Small intestine (tissue), 7 donors: ENCODE measurements at regions not wholly inside any gene's neighbourhood (a gene's known extent, or its start where the extent isn't known, plus 50 kb on each side); places are given as distances from the start of the nearest gene placed in this dataset.
"Not testable (repeated sequence)": the region's sequence is repeated elsewhere in the genome, so short reads cannot be mapped to it uniquely, and the experiment has no call there.

ENCODE experiments used
- DNase-seq, 2 donors: peaks; one replicate each; pipeline versions ENCODE4 v3.0.0 to v3.0.0-alpha.2; 2013
- FAIRE-seq: peaks from 2 replicates; lab custom pipeline; 2012; peaks lifted over from hg19 to GRCh38; lab: Jason Lieb, UNC
- H3K27ac ChIP-seq, 3 donors: one replicate each; pipeline ENCODE4 v1.5.1; 2013; ENCODE audit warnings: low read length in 2 of 3, mild to moderate bottlenecking in 2 of 3, control low read depth in 1 of 3, inconsistent platforms in 1 of 3, low read depth in 1 of 3, moderate library complexity in 1 of 3
- H3K27me3 ChIP-seq, 3 donors: one replicate each; pipeline ENCODE4 v1.6.1; 2013; ENCODE audit warnings: low read length in 3 of 3, inconsistent platforms in 1 of 3; ENCODE audit not compliant: control insufficient read depth in 3 of 3, insufficient read depth in 3 of 3
- H3K36me3 ChIP-seq, 3 donors: one replicate each; pipeline ENCODE4 v1.6.1; 2013; ENCODE audit warnings: low read length in 3 of 3, inconsistent platforms in 1 of 3, low read depth in 1 of 3, mild to moderate bottlenecking in 1 of 3, moderate library complexity in 1 of 3; ENCODE audit not compliant: control insufficient read depth in 3 of 3, insufficient read depth in 2 of 3
- H3K4me1 ChIP-seq, 3 donors: one replicate each; pipeline ENCODE4 v1.6.1; 2013; ENCODE audit warnings: low read length in 2 of 3, inconsistent platforms in 1 of 3, low read depth in 1 of 3, mild to moderate bottlenecking in 1 of 3, moderate library complexity in 1 of 3; ENCODE audit not compliant: control insufficient read depth in 3 of 3, insufficient read depth in 2 of 3
- H3K4me3 ChIP-seq, 3 donors: one replicate each; pipeline ENCODE4 v1.5.1; 2013; ENCODE audit warnings: low read length in 3 of 3, control low read depth in 1 of 3, inconsistent platforms in 1 of 3, low read depth in 1 of 3, mild to moderate bottlenecking in 1 of 3, moderate library complexity in 1 of 3
- H3K9me3 ChIP-seq, 2 donors: one replicate each; pipeline ENCODE4 v1.6.1; 2013; ENCODE audit warnings: low read depth in 1 of 2, low read length in 1 of 2; ENCODE audit not compliant: control insufficient read depth in 2 of 2, insufficient read depth in 1 of 2
- WGBS, 3 donors: extraction: QIAGEN DNeasy Blood & Tissue Kit; methylation state at CpG; one replicate each; pipeline ENCODE4 v1.1.7; 2013; 5-methylcytosine and 5-hydroxymethylcytosine counted together
- donor health status: healthy with polysubstance abuse.
- donor health status: control.
- donor health status: control.
- donor health status: Bipolar disorder and iron deficiency.
- donor health status: healthy.

GRCh38 chr3:98695796-98696195, 67.3 kb upstream of the ST3GAL6 start:
- Histone ChIP-seq H3K36me3 (no peaks in the 10 kb centered on the region), H3K4me3 (no peak overlapping the region), H3K9me3 (no peaks in the 10 kb centered on the region), H3K4me1 (no peaks in the 10 kb centered on the region), H3K27me3 (no peaks in the 10 kb centered on the region), H3K27ac (no peak overlapping the region)
- DNase-seq, result no peak
- FAIRE-seq, result no peak

- WGBS, 3 donors, result 56 to 75% (median 70%) methylated on average over 3 of the region's 3 CpGs
Measured at GRCh38 chr3:98696296-98696695, 66.8 kb upstream of the ST3GAL6 start.

DNA sequence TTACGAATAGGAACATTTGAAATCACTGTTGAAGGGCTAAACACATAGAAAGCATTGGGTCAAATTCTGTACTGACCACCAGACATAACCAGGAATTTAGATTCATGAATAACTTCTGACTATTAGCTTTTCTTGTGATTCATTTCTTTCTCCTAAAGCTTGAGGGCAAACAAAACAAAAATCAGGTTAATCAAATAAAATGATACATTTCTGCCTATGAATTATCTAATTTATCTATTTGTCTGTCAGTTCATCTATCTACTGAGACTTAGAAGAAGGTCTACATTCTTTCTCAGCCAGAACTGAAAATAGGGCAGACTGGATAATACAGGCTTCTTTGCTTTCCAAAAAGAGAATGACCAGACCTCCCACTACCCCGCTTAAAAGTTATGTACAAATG, 65.9 kb upstream of the ST3GAL6 start:
- no peaks in the 10 kb centered on the region for H3K27me3 ChIP-seq
- no peaks in the 10 kb centered on the region for H3K9me3 ChIP-seq
- DNase-seq (no peak), FAIRE-seq (no peak)
- no peak overlapping the region for H3K27ac ChIP-seq
- 81 to 87% (median 81%) methylated on average over 2 of the region's 2 CpGs for WGBS, 3 donors
- no peaks in the 10 kb centered on the region for H3K4me1 ChIP-seq
- H3K36me3 ChIP-seq, result no peaks in the 10 kb centered on the region
- H3K4me3 ChIP-seq, result no peak overlapping the region

More at GRCh38 chr3:98696296-98696695, 66.8 kb upstream of the ST3GAL6 start:
- not testable (repeated sequence) for H3K27ac ChIP-seq, DNase-seq, H3K36me3 ChIP-seq, H3K4me3 ChIP-seq, FAIRE-seq, H3K27me3 ChIP-seq, H3K9me3 ChIP-seq, H3K4me1 ChIP-seq

- WGBS, 3 donors, result 87 to 93% (median 90%) methylated on average over 2 of the region's 2 CpGs
- Histone ChIP-seq H3K4me1 (no peaks in the 10 kb centered on the region), H3K9me3 (no peaks in the 10 kb centered on the region), H3K27me3 (no peaks in the 10 kb centered on the region), H3K27ac (no peak overlapping the region), H3K36me3 (no peaks in the 10 kb centered on the region), H3K4me3 (no peak overlapping the region)
- DNase-seq, result no peak
- FAIRE-seq, result no peak
Measured at GRCh38 chr3:98699132-98699531, 64.0 kb upstream of the ST3GAL6 start.

- Histone ChIP-seq H3K9me3 (no peaks in the 10 kb centered on the region), H3K27me3 (no peaks in the 10 kb centered on the region), H3K27ac (no peak overlapping the region), H3K4me3 (no peak overlapping the region), H3K4me1 (no peaks in the 10 kb centered on the region), H3K36me3 (no peaks in the 10 kb centered on the region)
- DNase-seq (no peak), FAIRE-seq (no peak)
- WGBS, 3 donors, result 74 to 77% (median 76%) methylated on average over 2 of the region's 2 CpGs
Measured at GRCh38 chr3:98701071-98701675, 62.0 kb upstream of the ST3GAL6 start.

GRCh38 chr3:98702166-98702565, 61.0 kb upstream of the ST3GAL6 start:
- no peaks in the 10 kb centered on the region for H3K9me3 ChIP-seq
- no peak for FAIRE-seq

DNA sequence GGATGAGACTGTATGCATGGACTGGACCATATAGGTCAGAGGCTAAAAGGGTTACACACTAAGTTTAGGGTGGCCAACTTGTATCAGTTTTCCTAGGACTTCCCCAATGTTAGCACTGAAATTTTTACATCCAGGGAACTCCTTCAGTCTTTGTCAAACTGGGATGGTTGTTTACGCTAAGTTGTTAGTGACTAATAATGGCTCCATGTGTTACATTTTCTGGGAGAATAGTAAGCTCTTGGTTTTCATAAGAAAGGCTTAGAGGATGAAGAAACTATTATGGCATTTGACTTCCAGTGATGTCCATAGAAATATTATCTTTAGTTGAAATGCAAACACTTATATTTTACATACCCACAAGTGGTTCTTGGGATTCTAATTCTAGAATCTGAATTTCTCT, 57.9 kb upstream of the ST3GAL6 start:
- no peak overlapping the region for H3K4me3 ChIP-seq
- H3K4me1 ChIP-seq, result no peaks in the 10 kb centered on the region
- no peaks in the 10 kb centered on the region for H3K36me3 ChIP-seq
- WGBS, 3 donors, result 93 to 100% (median 97%) methylated on average over 1 of the region's 1 CpG
- no peaks in the 10 kb centered on the region for H3K9me3 ChIP-seq
- H3K27me3 ChIP-seq, result no peaks in the 10 kb centered on the region
- FAIRE-seq (no peak), DNase-seq (no peak)
- H3K27ac ChIP-seq, result no peak overlapping the region

More at GRCh38 chr3:98702166-98702565, 61.0 kb upstream of the ST3GAL6 start:
- H3K27me3 ChIP-seq, result no peaks in the 10 kb centered on the region
- H3K4me3 ChIP-seq, result no peak overlapping the region
- WGBS, 3 donors, result 72 to 82% (median 75%) methylated on average over 4 of the region's 4 CpGs
- H3K36me3 ChIP-seq, result no peaks in the 10 kb centered on the region
- H3K4me1 ChIP-seq, result no peaks in the 10 kb centered on the region
- DNase-seq, result no peak
- no peak overlapping the region for H3K27ac ChIP-seq

DNA sequence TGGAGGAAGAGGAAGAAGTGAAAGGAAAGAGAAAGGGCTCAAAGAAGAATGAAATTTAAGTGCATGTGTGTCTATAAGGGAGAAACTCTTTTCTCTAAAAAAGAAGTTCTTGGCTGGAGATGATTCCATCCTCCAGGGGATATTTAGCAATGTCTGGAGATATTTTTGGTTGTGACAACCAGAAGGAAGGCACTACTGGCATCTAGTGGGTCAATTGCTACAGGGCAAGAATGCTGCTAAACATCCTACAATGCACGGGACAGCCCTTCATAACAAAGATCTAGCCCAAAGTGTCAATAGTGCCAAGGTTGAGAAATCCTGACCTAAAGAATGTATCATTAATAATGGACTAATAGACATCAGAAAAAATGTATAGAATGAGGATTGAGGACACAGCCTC, 57.4 kb upstream of the ST3GAL6 start:
- no peaks in the 10 kb centered on the region for H3K4me1 ChIP-seq
- no peak for FAIRE-seq
- 33 to 76% (median 61%) methylated on average over 1 of the region's 1 CpG for WGBS, 3 donors

GRCh38 chr3:98708681-98709080, 54.5 kb upstream of the ST3GAL6 start:
- H3K36me3 ChIP-seq, H3K27me3 ChIP-seq, H3K4me1 ChIP-seq, H3K27ac ChIP-seq, H3K4me3 ChIP-seq, H3K9me3 ChIP-seq, FAIRE-seq: not testable (repeated sequence)
- peak in 1 of 2 donors; percentile 2 for DNase-seq
- WGBS, 3 donors, result 13 to 37% (median 28%) methylated on average over 6 of the region's 6 CpGs

More for the DNA sequence above, 57.4 kb upstream of the ST3GAL6 start:
- H3K9me3 ChIP-seq, result no peaks in the 10 kb centered on the region
- H3K27ac ChIP-seq, result no peak overlapping the region
- no peaks in the 10 kb centered on the region for H3K36me3 ChIP-seq
- no peak for DNase-seq
- no peak overlapping the region for H3K4me3 ChIP-seq
- no peaks in the 10 kb centered on the region for H3K27me3 ChIP-seq
